Suppressor macrophage (primary cell): ENCODE measurements at regions not wholly inside any gene's neighbourhood (a gene's known extent, or its start where the extent isn't known, plus 50 kb on each side); places are given as distances from the start of the nearest gene placed in this dataset.

Source experiments
- DNase-seq, 4 experiments: peaks; one replicate each; pipeline ENCODE4 v3.0.0-alpha.2; 2020 to 2022

GRCh38 chr1:170318736-170319135, 173.0 kb downstream of the NTMT2 start:
- DNase-seq, result no peak

- DNase-seq, result no peak
Observed at GRCh38 chr1:170321113-170321512, 175.4 kb downstream of the NTMT2 start.

- no peak for DNase-seq
Observed at GRCh38 chr1:170326186-170326585, 180.4 kb downstream of the NTMT2 start.

GRCh38 chr1:170332801-170333200, 187.0 kb downstream of the NTMT2 start:
- DNase-seq, result no peak

GRCh38 chr1:170337413-170337994, 191.7 kb downstream of the NTMT2 start:
- DNase-seq, result no peak

- DNase-seq, result no peak
Observed at GRCh38 chr1:170339534-170339933, 192.4 kb upstream of the GORAB start.

GRCh38 chr1:170340308-170340707, 191.7 kb upstream of the GORAB start:
- no peak for DNase-seq

- DNase-seq, result no peak
Observed at GRCh38 chr1:170351366-170351946, 180.5 kb upstream of the GORAB start.

GRCh38 chr1:170354246-170354645, 177.7 kb upstream of the GORAB start:
- DNase-seq, result no peak

- no peak for DNase-seq
Observed at GRCh38 chr1:170354690-170355089, 177.3 kb upstream of the GORAB start.

- no peak for DNase-seq
Observed at GRCh38 chr1:170355267-170355801, 176.6 kb upstream of the GORAB start.

GRCh38 chr1:170356585-170356984, 175.4 kb upstream of the GORAB start:
- no peak for DNase-seq

GRCh38 chr1:170357750-170358149, 174.2 kb upstream of the GORAB start:
- DNase-seq, result no peak

GRCh38 chr1:170360601-170361000, 171.4 kb upstream of the GORAB start:
- DNase-seq, result no peak

- DNase-seq, result no peak
Observed at GRCh38 chr1:170365331-170365730, 166.6 kb upstream of the GORAB start.

GRCh38 chr1:170366980-170367379, 165.0 kb upstream of the GORAB start:
- DNase-seq, result no peak

GRCh38 chr1:170367615-170368014, 164.4 kb upstream of the GORAB start:
- DNase-seq, result no peak

- no peak for DNase-seq
Observed at GRCh38 chr1:170369000-170369399, 163.0 kb upstream of the GORAB start.

- DNase-seq, result no peak
Observed at GRCh38 chr1:170369417-170369816, 162.5 kb upstream of the GORAB start.

- no peak for DNase-seq
Observed at GRCh38 chr1:170370087-170370486, 161.9 kb upstream of the GORAB start.

- no peak for DNase-seq
Observed at GRCh38 chr1:170375082-170375723, 156.8 kb upstream of the GORAB start.

GRCh38 chr1:170376801-170377385, 155.1 kb upstream of the GORAB start:
- DNase-seq, result no peak

- no peak for DNase-seq
Observed at GRCh38 chr1:170377440-170377839, 154.5 kb upstream of the GORAB start.
